Renal pelvis (tissue), 1 donor: ENCODE measurements at regions not wholly inside any gene's neighbourhood (a gene's known extent, or its start where the extent isn't known, plus 50 kb on each side); places are given as distances from the start of the nearest gene placed in this dataset.
"Not testable (repeated sequence)": the region's sequence is repeated elsewhere in the genome, so short reads cannot be mapped to it uniquely, and the experiment has no call there.

Experiments used
- DNase-seq: peaks from one replicate; pipeline ENCODE4 v3.0.0-alpha.2; 2013

DNA sequence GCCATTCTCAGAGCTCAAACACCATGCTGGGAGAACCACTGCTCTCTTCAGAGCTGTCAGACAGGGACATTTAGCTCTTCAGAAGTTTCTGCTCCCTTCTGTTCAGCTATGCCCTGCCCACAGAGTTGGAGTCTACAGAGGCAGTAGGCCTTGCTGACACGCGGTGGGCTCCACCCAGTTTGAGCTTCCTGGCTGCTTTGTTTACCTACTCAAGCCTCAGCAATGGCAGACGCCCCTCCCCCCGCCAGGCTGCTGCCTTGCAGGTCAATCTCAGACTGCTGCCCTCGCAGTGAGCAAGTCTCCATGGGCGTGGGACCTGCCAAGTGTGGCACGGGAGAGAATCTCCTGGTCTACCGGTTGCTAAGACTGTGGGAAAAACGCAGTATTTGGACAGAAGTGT is 93.8 kb upstream of the ZC3H12A start:
- not testable (repeated sequence) for DNase-seq

DNA sequence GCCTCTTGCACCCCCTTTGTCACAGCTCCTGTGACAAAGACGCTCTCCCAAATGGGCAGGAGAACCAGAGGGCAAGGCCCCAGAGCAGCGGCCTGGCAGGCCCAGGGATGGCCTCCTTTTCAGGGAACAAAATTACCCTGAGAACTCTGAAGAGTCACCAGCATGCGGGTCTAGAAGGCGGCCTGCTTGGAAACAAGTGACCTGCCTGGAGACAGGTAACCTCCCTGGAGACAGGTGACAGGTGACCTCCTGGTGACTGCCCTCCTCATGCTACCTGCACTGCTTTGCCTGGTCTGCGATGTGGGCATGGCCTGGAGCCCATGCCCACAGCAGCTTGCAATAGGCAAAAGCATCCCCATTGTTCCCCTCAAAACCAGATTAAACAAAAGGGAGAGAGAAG is 86.5 kb upstream of the ZC3H12A start:
- DNase-seq, result no peak

DNA sequence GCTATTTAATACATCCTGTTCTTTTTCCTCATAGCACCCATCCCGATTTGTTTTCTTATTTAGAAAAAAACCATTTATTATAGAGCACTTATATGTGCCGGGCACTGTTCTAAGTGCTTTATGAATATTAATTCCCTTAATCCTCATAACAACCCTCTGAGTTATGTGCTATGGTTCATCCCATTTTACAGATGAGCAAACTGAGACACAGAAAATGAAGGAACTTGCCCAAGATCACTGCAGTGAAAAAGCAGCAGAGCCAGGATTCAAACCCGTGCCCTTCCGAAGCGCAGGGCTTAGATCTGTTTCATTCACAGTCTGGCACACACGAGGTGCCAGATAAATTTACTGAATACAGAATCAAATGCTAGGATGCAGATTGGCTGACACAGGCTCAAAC is 85.1 kb upstream of the ZC3H12A start:
- DNase-seq, result no peak

DNA sequence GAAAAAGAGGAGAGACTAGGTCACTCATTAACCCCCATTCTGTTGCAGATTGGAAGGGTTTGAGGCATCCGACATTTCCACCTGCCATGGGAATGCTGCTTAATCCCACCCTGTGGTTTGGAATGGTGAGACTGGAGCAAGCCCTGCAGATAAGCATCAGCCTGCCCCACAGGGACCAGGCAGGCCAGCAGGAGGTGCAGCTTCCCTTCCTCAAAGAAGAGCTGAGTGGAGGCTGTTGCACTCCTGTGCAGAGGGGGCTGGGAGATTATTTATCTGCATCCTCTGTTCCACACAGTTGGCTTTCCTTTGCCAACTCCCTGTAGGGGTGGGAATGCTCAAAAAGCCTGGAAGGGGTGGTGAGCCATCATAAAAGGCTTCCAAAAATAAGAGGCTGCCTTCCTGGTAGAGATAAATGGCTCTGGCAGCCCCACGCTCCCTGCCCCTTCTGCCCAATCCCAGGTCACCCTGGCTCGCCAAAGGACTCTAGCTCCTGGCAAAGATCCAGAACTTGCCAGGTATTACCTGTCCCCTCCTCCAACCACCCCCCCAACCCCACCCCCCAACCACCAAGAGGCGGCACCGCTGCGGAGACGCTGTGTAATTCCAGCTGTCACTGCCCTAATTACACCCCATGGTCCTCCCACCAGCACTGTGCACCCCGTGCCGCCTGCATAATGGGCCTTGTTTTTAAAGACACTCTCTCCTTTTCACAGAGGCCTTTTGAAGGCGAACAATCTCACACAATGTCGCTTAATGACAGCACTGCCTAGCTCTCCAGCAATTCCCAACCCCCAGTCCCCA is 83.0 kb upstream of the ZC3H12A start:
- no peak for DNase-seq

DNA sequence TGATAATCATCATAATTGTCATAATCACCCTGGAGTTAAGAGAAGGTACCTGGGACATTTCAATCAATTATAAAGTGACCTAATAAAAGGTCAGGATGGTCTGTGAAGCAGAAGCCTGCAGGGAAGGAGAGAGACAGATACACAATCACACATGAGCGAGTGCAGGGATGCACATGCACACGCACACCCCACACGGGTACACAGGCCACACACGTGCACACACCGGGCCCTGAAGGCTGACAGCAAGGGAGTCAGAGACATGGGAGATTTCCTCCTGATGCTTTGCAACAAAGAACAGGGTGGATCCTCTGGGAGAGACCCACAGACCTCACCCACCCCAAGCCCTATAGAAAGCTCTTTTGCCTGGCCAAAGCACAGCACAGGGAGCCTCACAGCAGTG is 82.3 kb upstream of the ZC3H12A start:
- DNase-seq, result no peak

DNA sequence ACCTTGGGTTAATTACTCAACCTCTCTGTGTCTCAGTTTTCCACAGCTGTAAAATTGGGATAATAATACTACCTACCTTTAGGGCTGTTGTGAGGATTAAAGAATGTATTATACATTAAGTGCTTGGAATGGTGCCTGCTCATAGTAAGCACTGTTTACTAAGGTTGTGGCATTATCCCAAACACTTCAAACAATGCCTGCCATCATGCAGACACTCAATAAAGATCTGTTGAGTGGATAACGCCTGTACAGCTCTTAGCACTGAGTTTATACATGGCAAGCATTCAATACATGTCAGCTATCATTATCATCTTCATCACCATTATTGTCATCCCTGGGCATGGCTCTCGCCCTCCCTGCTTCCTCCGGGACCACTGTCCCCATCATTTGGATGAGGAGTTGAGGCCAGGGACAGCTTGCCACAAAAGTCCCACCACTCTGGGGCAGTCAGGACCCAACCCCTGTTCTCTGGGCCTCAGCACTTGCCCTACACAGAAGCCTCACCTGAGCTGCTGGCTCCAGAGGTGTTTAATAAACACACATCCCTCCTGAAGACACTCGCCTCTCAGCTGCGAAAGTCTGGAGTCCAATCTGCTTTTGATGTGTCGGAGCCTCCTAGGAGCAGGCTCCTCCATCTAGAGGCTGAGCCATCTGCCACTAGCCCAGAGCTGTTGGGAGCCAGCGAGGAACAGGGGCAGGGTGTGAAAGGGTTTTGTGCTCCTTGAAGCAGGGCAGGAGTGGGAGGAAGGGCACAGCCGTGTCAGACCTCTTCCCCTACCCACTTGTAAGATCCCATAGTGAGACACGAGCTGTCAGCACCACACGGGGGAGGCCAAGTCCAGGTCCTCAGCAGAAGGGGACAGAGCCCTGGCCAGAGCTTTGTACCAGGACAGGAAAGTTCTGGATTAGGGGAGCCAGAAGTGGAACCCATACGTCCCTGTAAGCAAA is 80.9 kb upstream of the ZC3H12A start:
- DNase-seq, result no peak

DNA sequence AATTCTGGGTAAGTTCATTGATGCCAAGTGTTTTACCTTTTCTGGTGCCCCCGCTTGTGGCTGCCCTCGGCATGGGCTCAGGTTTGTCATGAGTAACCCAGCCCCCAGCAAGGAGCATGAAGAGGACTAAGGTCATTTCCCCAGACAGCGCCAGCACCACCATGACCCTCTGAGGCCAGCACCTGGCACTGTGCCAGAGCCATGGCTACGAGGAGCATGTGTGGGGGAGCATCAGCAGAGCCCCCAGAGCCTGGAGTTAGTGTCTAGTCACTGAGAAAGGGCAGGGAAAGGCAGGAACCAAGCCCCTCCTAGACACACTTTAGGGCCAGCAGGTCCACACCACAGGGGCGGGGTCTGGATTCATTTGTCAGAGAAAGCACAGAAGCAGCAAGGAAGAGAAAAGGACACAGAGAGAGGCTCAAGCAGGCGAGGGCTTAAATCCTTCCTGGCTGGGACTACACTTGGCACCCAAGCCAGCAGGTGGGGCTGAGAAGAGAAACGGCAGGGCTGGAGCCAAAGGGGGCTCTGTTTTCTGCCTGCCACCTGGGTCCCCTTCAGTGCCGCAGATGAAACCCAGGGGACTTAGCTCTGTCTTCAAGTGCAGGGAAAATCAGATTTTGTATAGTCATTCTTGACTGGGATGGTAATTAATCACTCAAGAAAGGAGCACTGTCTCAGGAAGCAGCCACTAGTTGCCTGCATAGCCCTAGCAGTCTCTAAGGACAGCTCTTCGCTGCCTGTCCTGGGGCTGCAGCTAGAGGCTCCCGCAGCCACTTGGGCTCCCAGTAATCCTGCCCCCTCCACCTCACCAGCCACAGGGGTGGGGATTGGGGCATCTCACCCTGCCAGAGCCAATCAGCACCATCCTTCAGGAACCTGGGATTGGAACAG is 79.6 kb upstream of the ZC3H12A start:
- DNase-seq, result no peak

DNA sequence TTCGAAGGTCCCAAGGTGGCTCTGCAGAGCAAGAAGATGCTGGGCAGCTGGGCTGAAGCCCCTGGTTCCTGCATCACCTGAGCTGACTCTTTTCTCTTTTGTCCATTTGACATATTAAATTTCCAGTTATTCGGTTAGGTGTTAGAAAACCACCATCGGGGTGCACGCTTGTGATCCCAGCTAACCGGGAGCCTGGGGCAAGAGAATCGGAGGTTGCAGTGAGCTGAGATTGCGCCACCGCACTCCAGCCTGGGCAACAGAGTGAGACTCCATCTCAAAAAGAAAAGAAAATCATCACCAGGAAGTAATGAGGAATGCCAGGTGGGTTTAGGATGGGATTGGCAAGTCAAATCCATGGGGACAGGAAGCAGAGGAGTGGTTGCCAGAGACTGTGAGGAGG is 76.3 kb upstream of the ZC3H12A start:
- DNase-seq, result no peak

DNA sequence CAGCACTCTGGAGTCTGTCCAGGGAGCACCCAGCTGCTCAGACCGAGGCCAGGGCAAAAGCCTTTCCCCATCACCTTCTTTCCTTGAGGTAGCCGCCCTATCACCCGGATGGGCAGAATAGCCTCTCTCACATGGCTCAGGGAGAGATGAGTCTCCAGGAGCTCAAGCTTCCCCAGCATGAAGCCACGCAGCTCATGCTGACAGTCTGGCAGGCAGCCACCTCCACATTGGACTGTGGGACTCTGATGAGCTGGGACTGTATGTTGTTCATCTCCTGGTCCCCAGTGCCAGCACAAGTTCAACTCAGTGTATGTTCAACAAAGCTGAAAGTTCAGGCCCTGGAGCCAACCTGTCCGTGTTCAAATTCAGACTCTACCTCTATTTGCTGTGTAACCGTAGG is 75.2 kb upstream of the ZC3H12A start:
- no peak for DNase-seq

DNA sequence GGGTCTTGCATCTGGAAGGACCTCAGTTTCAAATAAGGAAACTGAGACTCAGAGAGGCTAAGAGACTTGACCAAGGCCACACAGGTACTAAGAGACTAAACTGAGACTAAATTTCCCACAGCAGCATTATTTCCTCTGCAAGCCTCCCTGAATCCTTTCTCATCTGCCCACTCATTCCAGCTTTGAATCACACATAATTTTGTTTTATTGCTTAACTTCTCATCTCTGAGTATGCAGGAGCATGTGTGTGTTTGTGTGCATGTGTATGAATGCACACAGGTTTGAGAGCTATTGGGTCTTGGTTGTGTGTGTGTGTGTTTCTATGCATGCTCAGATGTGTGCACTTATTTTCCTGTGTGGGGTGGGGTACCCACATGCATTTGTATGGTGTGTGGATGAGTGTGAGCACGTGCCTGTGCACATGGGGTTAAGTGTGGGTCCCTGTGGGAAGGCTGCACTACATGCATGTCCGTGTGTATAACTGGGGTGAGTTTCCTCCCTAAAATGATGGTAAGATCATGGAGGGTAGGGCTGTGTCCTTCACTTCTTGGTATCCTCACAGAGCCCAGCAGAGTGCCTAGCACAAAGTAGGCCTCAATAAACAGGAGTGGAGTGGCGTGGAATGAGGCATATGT is 74.4 kb upstream of the ZC3H12A start:
- DNase-seq, result no peak

DNA sequence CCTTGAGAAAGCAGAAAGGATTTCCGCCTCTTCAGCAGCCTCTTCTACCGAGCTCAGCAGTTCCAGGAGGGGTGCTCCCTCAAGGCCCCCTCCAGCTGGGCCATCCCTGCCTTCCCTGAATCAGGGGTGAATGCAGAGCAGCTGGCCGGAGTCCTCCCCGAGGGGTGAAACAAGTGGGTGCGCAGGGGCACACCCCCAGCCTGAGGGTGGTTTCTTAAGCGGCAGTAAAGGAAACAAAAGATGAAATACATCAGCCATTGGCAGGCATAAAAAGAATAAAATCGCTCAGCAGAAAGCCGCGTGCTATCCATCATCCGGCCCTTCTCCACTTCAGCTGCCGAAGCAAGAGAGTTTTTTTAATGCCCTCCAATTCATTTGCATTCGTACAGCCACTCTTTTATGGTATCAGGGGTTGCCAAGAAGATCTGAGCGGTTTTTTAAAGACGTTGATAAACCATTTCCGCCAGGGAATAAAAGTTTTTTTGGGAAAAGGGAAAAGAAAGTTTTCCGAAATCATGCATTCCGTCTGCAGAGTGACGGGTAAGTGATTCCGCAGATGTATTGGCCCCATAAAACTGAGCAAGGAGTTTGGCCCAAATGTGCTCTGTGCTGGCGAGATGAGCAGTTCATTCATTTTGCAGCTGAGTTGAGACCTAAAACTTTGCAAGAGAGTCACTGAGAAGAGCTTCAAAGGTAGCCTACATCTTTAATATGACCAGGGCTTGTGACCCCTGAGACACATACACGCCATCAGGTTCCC is 73.7 kb upstream of the ZC3H12A start:
- no peak for DNase-seq

DNA sequence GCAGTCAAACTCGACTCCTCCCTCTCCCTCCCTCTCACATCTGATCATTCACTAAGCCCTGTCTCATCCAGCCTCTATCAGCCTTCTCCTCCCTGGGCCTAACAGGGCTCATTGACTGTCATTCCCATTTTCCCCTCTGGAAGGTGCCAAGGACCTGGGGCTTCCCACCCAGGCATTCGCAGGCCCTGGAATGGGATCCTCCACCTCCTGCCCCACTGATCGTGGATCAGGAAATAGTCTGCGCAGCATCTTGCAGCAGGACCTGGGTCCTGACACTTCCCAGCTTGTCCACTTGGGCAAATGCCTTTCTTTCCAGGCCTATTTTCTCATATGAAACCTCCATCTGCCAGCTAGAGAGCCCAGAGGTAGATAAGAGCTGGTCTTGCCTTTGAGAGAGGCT is 71.2 kb upstream of the ZC3H12A start:
- no peak for DNase-seq

DNA sequence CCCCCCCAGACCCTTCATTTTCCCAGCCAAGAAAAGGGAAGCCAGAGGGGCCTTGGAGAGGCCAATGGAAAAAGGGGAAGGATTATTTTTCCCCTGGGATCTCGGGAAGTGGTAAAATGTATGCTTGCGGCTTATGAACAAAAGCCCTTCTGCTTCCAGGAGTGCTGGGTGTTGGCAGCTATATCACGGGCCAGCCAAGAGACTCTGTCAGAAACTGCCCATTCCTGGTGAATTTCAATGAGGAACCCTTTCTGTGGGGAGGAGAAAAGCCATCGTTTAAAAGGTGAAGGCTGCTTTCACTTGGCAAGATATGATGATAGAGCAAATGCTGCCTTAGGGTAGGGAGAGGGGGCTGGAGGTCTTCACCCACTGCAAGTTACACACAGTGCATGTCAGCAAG is 69.7 kb upstream of the ZC3H12A start:
- no peak for DNase-seq

DNA sequence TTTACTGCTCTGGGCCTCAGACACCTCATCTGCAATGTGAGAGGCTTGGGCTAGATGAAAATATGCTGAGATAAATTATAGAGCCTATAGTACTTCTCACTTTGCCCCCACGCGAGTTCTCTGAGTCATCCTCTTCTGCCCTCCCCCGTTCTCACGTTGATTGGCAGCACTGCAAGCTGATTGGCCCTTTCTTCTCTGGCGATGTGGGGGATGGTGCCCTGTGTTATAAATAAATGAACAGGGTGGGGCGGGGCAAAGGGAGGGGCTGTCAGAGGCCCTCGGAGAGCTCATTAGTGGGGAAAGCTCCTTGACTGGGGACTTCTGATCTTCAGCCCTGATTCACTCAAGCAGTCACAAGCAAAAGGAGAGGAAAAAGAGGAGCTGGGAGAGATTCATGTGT is 64.3 kb upstream of the ZC3H12A start:
- no peak for DNase-seq

DNA sequence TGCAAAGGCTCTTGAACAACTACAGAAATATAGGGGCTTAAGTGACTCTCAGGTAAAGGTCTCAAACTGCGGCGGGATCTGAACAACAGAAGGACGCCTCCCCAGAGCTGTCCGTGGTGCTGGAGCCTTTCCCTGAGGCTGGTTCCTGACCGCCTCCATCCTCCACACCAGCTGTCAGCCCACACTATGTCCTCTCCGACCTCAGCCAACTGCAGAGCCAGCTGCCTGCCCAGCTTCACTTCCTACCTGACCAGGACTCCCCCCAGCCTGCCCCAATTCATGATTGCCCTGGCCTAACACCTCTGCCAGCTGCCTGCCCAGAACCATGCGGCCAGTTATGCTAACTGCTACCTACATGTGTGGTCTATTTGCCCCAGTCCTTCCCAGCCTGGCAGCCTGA is 63.6 kb upstream of the ZC3H12A start:
- DNase-seq, result peak; percentile 54

DNA sequence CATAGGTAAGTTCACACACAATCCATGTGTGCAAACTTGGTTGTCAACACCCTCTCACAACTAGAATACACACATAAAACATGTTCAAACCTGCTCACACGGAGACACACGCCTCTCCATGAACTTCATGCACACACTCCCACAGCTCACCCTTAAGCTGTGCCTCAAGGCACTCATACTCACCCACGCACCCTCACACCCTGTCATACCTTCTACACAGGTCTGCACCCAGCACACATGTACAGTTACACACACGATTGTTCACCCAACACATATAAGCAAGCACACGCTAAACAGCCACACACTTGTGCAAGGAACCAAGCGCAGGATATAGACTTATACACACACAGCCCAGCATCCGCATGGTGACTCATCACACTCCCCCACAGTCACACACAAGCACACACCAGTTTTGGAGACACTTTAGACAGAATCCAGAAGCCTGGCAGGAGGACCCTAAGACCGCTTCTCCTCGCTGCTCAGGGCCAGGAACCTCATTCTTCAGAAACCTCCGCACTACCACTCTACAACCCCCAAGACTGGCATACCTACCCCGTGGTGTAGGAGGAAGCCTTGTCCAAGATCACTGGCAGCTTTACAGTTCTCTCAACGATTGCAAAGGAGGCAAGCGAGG is 58.7 kb upstream of the ZC3H12A start:
- DNase-seq, result no peak

DNA sequence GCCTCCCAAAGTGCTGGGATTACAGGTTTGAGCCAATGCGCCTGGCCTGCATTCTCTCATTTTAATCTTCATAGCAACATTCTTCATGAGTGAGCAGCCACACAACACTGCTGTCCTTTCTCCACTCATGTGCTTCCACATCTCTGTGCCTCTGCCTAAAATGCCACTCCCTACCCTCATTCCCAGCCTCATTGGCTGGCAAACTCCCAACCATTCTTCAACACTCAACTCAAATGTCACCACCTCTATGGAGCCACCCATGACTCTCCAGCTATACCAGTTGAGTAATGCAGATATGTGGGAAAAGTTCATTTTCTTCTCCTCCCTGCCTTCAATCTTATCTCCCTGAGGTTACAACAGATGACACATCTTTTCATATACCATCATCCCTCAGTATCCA is 53.9 kb upstream of the ZC3H12A start:
- DNase-seq, result no peak

DNA sequence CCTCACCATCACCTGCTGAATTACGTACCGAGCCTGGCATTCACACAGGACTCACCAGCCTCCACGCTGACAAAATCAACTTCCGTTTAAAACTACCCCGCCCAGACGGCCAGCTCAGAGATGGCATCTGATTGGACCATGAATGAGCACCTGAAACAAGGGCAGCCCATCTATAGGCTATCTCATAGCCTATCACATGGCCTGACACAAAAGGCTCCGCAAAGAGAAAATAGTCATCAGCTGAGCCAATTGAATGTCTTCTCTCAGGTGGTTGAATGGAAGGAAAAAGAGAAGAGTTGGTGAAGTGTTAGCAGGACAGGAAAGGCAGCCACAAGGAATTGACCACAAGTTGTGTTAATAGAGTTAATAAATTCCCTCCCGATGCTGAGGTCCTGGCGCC is 50.6 kb upstream of the ZC3H12A start:
- DNase-seq, result no peak

DNA sequence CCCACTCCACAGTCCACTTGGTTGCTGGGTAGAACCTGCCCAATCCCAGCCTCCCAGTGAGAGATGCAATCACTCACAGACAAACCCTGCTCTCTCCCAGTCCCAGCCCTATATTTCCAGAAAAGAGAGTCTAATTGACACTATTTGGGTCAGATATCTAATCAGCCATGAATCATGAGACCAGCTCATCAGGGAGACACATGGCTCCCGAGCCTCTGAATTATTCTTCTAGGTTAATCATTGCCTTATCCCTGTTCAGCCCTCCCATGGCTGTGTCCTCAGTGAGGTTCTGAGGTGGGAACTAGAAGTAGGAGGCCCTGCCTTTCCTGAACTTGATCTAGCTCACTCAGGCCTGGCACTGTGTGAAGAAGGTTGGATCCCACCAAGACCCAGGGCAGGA is 49.9 kb upstream of the ZC3H12A start:
- DNase-seq, result no peak
